Right lobe of liver (tissue), 6 donors: ENCODE measurements at regions not wholly inside any gene's neighbourhood (a gene's known extent, or its start where the extent isn't known, plus 50 kb on each side); places are given as distances from the start of the nearest gene placed in this dataset.

Experiments used
- ATAC-seq, 4 donors: fragments of 200-7000 bp; cut with Tn5 transposase; one replicate each; pipeline ENCODE4 v1.9.1; 2020; ENCODE audit warnings: mild to moderate bottlenecking in 4 of 4, moderate library complexity in 4 of 4
- DNase-seq, 3 donors: peaks; one replicate each; pipeline ENCODE4 v3.0.0-alpha.2; 2020
- H3K27ac ChIP-seq, 3 donors: fragments of 200-600 bp; one replicate each; pipeline ENCODE4 v1.8.0; 2022
- H3K27me3 ChIP-seq, 2 donors: fragments of 200-600 bp; one replicate each; pipeline ENCODE4 v1.8.0; 2022
- H3K36me3 ChIP-seq, 4 donors: fragments of 200-600 bp; sonication (generic) in 1 of 4; one replicate each; pipeline versions ENCODE4 v1.5.1 to v1.8.0; 2017 to 2022; ENCODE audit warnings: control low read depth in 1 of 4
- H3K4me1 ChIP-seq, 4 donors: fragments of 200-600 bp; sonication (generic) in 1 of 4; one replicate each; pipeline versions ENCODE4 v1.5.1 to v1.8.0; 2017 to 2022; ENCODE audit warnings: control low read depth in 1 of 4
- H3K4me3 ChIP-seq, 3 donors: fragments of 200-600 bp; one replicate each; pipeline ENCODE4 v1.8.0; 2022
- H3K9me3 ChIP-seq, 4 donors: fragments of 200-600 bp; sonication (generic) in 1 of 4; one replicate each; pipeline versions ENCODE4 v1.5.1 to v1.8.0; 2017 to 2022; ENCODE audit warnings: control low read depth in 1 of 4
- POLR2A ChIP-seq: fragments of 450-650 bp; IDR thresholded peaks from one replicate; pipeline ENCODE4 v1.6.1; 2017; ENCODE audit warnings: antibody characterized with exemption, mild to moderate bottlenecking
- WGBS: methylation state at CpG from one replicate; pipeline ENCODE4 v1.1.6; 2018; ENCODE audit warnings: low coverage, low lambda C conversion rate; ENCODE audit not compliant: insufficient coverage; ENCODE audit errors: missing lambda C conversion rate; 5-methylcytosine and 5-hydroxymethylcytosine counted together
- intact Hi-C, 2 donors: fragments of 100-400 bp; cut with DNase I; formaldehyde crosslinking; loops; one replicate each; pipeline versions ENCODE4 v1.11.2 to v1.14.1; 2022
- TF ChIP-seq, protein P1 (sequence below), 4 donors: fragments of 200-600 bp in 3 of 4; fragments of 450-650 bp in 1 of 4; IDR thresholded peaks; one replicate each; pipeline versions ENCODE4 v1.5.1 to v1.8.0; 2016 to 2022; ENCODE audit warnings: antibody characterized with exemption in 4 of 4, mild to moderate bottlenecking in 2 of 4
- donor health status: DM: no; HTN: yes; CAD: no.
- donor health status: DM: no; HTN: no; CAD: no.
- donor health status: DM: no; HTN: no; CAD: no.
- donor health status: DM: no; HTN: yes; CAD: no.
- donor health status: DM: no; HTN: yes; CAD: no.

DNA sequence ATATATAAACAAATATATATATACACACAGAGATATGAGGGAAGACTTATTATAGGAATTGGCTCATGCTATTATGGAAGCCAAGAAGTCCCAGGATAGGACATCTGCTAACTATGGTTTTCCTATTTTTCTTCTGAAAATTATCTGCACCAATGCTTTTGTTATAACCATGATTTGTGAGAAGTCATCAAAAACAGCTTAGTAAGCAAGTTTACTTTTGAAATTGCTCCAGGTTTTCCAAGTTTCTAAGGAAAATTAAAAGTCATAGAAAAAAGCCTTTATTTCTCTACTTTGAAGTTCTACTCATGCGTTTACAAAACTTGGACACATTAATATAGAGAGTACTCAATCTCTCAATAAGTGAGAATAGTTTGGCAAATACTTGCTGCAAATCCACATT, 213.1 kb downstream of the TRAM1L1 start:
- DNase-seq, result no peak
- Histone ChIP-seq H3K4me1 (no peaks in the 10 kb centered on the region), H3K4me3 (no peak overlapping the region), H3K27me3 (no peaks in the 10 kb centered on the region), H3K9me3 (no peaks in the 10 kb centered on the region), H3K27ac (no peak overlapping the region), H3K36me3 (no peaks in the 10 kb centered on the region)
- no peak for ATAC-seq
- TF ChIP-seq POLR2A, result no peak
- TF ChIP-seq, protein P1, sequence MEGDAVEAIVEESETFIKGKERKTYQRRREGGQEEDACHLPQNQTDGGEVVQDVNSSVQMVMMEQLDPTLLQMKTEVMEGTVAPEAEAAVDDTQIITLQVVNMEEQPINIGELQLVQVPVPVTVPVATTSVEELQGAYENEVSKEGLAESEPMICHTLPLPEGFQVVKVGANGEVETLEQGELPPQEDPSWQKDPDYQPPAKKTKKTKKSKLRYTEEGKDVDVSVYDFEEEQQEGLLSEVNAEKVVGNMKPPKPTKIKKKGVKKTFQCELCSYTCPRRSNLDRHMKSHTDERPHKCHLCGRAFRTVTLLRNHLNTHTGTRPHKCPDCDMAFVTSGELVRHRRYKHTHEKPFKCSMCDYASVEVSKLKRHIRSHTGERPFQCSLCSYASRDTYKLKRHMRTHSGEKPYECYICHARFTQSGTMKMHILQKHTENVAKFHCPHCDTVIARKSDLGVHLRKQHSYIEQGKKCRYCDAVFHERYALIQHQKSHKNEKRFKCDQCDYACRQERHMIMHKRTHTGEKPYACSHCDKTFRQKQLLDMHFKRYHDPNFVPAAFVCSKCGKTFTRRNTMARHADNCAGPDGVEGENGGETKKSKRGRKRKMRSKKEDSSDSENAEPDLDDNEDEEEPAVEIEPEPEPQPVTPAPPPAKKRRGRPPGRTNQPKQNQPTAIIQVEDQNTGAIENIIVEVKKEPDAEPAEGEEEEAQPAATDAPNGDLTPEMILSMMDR (IDR thresholded peaks at IDR 0.05), result no peak
- WGBS, result 95% methylated on average over 1 of the region's 1 CpG
- intact Hi-C loops, result no loop called here

DNA sequence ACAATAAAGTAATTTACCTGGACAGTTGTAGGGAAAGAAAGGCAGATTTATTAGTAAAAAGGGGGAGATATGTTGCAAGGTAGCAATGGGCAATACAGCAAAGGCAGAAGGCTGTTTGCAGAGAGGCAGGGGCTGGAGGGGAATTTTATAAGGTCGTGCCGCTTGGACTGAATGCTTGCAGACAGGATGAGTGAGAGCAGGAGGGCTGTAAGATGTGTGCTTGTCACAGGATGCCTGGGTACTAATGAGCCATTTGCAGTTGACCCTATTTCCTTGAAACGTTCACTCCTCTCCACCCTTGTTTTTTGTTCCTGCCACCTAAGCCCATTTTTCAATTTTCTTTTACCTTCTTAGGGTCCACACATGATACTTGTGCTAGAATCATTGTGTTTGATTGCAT, 214.7 kb downstream of the TRAM1L1 start:
- Histone ChIP-seq H3K27ac (no peak overlapping the region), H3K4me3 (no peak overlapping the region), H3K9me3 (no peaks in the 10 kb centered on the region), H3K27me3 (no peaks in the 10 kb centered on the region), H3K4me1 (no peaks in the 10 kb centered on the region), H3K36me3 (no peaks in the 10 kb centered on the region)
- TF ChIP-seq POLR2A, result no peak
- TF ChIP-seq, protein P1 (IDR thresholded peaks at IDR 0.05), result no peak
- ATAC-seq (no peak), DNase-seq (no peak)
- WGBS, result 55% methylated on average over 3 of the region's 3 CpGs
- intact Hi-C loops, result no loop called here

DNA sequence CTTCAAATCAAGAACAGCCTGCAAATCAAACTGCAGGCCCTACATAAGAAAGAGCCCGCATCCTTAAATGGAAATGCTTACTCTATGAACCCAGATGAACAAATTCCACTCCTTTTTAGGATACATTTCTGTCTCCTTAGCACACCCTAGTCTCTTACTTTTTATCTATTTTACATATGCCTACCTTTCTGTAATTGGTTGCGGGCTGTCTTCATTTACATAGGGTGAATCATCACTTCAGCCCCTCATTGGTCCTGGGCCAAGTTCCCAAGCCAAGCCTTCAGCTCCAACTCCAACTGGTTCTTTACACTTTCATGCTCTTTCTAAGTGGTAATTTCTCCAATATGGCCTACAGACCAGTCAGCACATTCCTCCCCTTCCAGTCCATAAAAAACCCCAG, 219.3 kb downstream of the TRAM1L1 start:
- 75% methylated on average over 2 of the region's 2 CpGs for WGBS
- intact Hi-C loops, result no loop called here

DNA sequence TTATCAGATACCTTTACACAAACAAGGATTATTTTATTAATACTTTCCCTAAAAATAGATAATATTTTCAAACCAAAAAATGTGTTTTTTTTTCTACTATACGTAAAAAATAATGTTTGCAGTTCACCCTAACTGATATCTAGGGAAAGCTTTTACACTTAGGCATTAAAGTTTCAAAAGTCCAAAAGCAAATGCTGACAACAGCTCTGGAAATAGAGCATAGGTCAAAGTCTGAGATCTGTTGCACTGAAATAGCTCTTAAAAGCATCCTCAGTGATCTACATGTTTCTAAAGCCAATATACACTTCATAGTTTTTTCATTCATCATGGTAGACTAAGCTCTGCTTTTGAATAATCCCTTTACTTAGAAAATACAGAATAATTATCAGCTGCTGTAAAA, 222.8 kb downstream of the TRAM1L1 start:
- 18% methylated on average over 1 of the region's 1 CpG for WGBS

More for the DNA sequence above, 219.3 kb downstream of the TRAM1L1 start:
- TF ChIP-seq, protein P1 (IDR thresholded peaks at IDR 0.05), result no peak
- TF ChIP-seq POLR2A, result no peak
- Histone ChIP-seq H3K4me1 (no peaks in the 10 kb centered on the region), H3K27ac (no peak overlapping the region), H3K9me3 (no peaks in the 10 kb centered on the region), H3K4me3 (no peak overlapping the region), H3K36me3 (no peaks in the 10 kb centered on the region), H3K27me3 (no peaks in the 10 kb centered on the region)
- DNase-seq, result no peak
- no peak for ATAC-seq

More for the DNA sequence above, 222.8 kb downstream of the TRAM1L1 start:
- ATAC-seq, result peak; percentile 88 to 97 (median 96)
- H3K4me1 ChIP-seq, result no peaks in the 10 kb centered on the region
- H3K27ac ChIP-seq, result no peak overlapping the region
- H3K4me3 ChIP-seq, result no peak overlapping the region
- H3K27me3 ChIP-seq, result no peaks in the 10 kb centered on the region
- TF ChIP-seq POLR2A, result no peak
- TF ChIP-seq, protein P1 (IDR thresholded peaks at IDR 0.05), result no peak
- DNase-seq, result no peak
- intact Hi-C loops, result no loop called here
- no peaks in the 10 kb centered on the region for H3K36me3 ChIP-seq
- H3K9me3 ChIP-seq, result no peaks in the 10 kb centered on the region
